Immature natural killer cell (primary cell): ENCODE measurements at regions not wholly inside any gene's neighbourhood (a gene's known extent, or its start where the extent isn't known, plus 50 kb on each side); places are given as distances from the start of the nearest gene placed in this dataset.

Experiments
- DNase-seq, 3 donors: peaks; one replicate each; pipeline ENCODE4 v3.0.0; 2022; ENCODE audit warnings: mixed read lengths in 1 of 3
- H3K27ac Mint-ChIP-seq, 6 donors: one replicate each; pipeline ENCODE4 v1.8.0; 2020; ENCODE audit warnings: mixed read lengths in 6 of 6, mild to moderate bottlenecking in 5 of 6, inconsistent platforms in 4 of 6, moderate library complexity in 3 of 6
- H3K27me3 Mint-ChIP-seq, 3 donors: one replicate each; pipeline ENCODE4 v1.8.0; 2020 to 2021; ENCODE audit warnings: low read depth in 3 of 3, mild to moderate bottlenecking in 3 of 3, mixed read lengths in 3 of 3, moderate library complexity in 3 of 3, inconsistent platforms in 1 of 3
- H3K36me3 Mint-ChIP-seq, 3 donors: one replicate each; pipeline ENCODE4 v1.8.0; 2020; ENCODE audit warnings: mixed read lengths in 3 of 3, inconsistent platforms in 2 of 3, mild to moderate bottlenecking in 2 of 3
- H3K4me1 Mint-ChIP-seq, 2 donors: one replicate each; pipeline ENCODE4 v1.8.0; 2020; ENCODE audit warnings: inconsistent platforms in 2 of 2, mild to moderate bottlenecking in 2 of 2, mixed read lengths in 2 of 2, moderate library complexity in 1 of 2
- H3K4me3 Mint-ChIP-seq, 5 donors: one replicate each; pipeline ENCODE4 v1.8.0; 2020; ENCODE audit warnings: mild to moderate bottlenecking in 5 of 5, mixed read lengths in 5 of 5, inconsistent platforms in 3 of 5, moderate library complexity in 3 of 5
- H3K9me3 Mint-ChIP-seq, 6 donors: one replicate each; pipeline ENCODE4 v1.8.0; 2020; ENCODE audit warnings: mild to moderate bottlenecking in 6 of 6, mixed read lengths in 6 of 6, inconsistent platforms in 4 of 6, moderate library complexity in 3 of 6

- Mint-ChIP-seq H3K27me3 (peaks cover 2 to 6% (median 4%) of the 10 kb centered on the region in 3 donors), H3K4me1 (no peaks in the 10 kb centered on the region), H3K36me3 (no peaks in the 10 kb centered on the region), H3K27ac (no peak overlapping the region), H3K9me3 (peaks cover 0 to 11% (median 1%) of the 10 kb centered on the region in 6 donors), H3K4me3 (no peak overlapping the region)
- no peak for DNase-seq
Measured at GRCh38 chr9:1210954-1211353, 160.8 kb downstream of the DMRT2 start.

DNA sequence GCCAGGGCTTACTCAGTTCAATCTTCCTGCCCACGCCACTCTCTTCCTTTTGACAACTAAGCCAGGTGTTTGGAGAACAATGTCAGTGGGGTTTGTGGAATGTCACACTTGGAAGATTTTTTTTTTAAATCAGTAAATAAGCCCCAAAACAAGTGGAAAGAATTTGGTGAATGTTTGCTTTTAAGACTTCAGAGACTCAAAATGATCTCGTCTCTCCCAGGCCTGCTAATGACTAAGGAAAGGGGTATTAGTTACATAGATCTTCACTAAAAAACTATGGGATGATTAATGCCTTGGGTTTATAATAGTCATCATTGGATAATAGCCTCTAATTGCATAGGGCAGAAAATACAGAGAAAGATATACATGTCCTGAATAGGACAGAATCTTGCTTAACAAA is 166.4 kb downstream of the DMRT2 start:
- H3K27ac Mint-ChIP-seq: no peak overlapping the region
- no peak overlapping the region for H3K4me3 Mint-ChIP-seq
- peaks cover 0 to 3% (median 2%) of the 10 kb centered on the region in 3 donors for H3K27me3 Mint-ChIP-seq
- no peaks in the 10 kb centered on the region for H3K4me1 Mint-ChIP-seq
- H3K9me3 Mint-ChIP-seq: peaks cover 0 to 3% (median 0%) of the 10 kb centered on the region in 6 donors
- H3K36me3 Mint-ChIP-seq: no peaks in the 10 kb centered on the region
- no peak for DNase-seq

GRCh38 chr9:1217076-1217475 is 166.9 kb downstream of the DMRT2 start:
- Mint-ChIP-seq H3K36me3 (no peaks in the 10 kb centered on the region), H3K27ac (no peak overlapping the region), H3K9me3 (peaks cover 0 to 5% (median 0%) of the 10 kb centered on the region in 6 donors), H3K27me3 (peaks cover 0 to 3% (median 2%) of the 10 kb centered on the region in 3 donors), H3K4me3 (no peak overlapping the region), H3K4me1 (no peaks in the 10 kb centered on the region)
- DNase-seq: no peak

GRCh38 chr9:1219284-1219683 is 169.1 kb downstream of the DMRT2 start:
- peaks cover 0 to 6% (median 0%) of the 10 kb centered on the region in 6 donors for H3K9me3 Mint-ChIP-seq
- H3K27ac Mint-ChIP-seq: no peak overlapping the region

DNA sequence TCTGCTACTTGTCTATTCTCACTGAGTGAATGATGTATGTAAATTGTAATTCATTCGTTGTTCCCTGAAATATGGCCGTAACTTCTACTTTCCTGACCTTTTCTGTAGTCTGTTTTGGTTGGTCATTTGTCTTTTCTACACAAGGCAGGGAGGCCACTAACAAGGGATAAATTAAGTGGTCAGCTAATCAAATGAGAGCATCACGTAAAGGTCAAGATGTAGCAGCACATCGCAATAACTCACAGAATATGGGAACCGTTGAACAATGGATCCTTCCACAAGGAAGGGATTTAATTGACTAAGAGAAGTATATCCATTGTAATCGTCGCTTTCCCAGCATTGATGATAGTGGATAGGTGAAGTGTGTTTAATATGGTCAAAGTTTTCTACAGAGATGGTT is 171.1 kb downstream of the DMRT2 start:
- H3K27me3 Mint-ChIP-seq: peaks cover 0 to 3% (median 0%) of the 10 kb centered on the region in 3 donors

More at GRCh38 chr9:1219284-1219683, 169.1 kb downstream of the DMRT2 start:
- no peaks in the 10 kb centered on the region for H3K4me1 Mint-ChIP-seq
- H3K4me3 Mint-ChIP-seq: no peak overlapping the region
- H3K27me3 Mint-ChIP-seq: peaks cover 0 to 3% (median 2%) of the 10 kb centered on the region in 3 donors
- H3K36me3 Mint-ChIP-seq: no peaks in the 10 kb centered on the region
- no peak for DNase-seq

GRCh38 chr9:1222511-1222910 is 172.4 kb downstream of the DMRT2 start:
- Mint-ChIP-seq H3K27ac (no peak overlapping the region), H3K36me3 (no peaks in the 10 kb centered on the region), H3K4me1 (no peaks in the 10 kb centered on the region), H3K4me3 (no peak overlapping the region), H3K9me3 (peaks cover 0 to 6% (median 0%) of the 10 kb centered on the region in 6 donors), H3K27me3 (peaks cover 0 to 3% (median 0%) of the 10 kb centered on the region in 3 donors)
- no peak for DNase-seq

More for the DNA sequence above, 171.1 kb downstream of the DMRT2 start:
- Mint-ChIP-seq H3K4me3 (no peak overlapping the region), H3K36me3 (no peaks in the 10 kb centered on the region), H3K4me1 (no peaks in the 10 kb centered on the region), H3K27ac (no peak overlapping the region), H3K9me3 (peaks cover 0 to 6% (median 0%) of the 10 kb centered on the region in 6 donors)
- no peak for DNase-seq

- Mint-ChIP-seq H3K36me3 (no peaks in the 10 kb centered on the region), H3K4me3 (no peak overlapping the region), H3K9me3 (no peaks in the 10 kb centered on the region), H3K27me3 (no peaks in the 10 kb centered on the region), H3K27ac (no peak overlapping the region), H3K4me1 (no peaks in the 10 kb centered on the region)
- no peak for DNase-seq
Measured at GRCh38 chr9:1231998-1232919, 182.1 kb downstream of the DMRT2 start.

DNA sequence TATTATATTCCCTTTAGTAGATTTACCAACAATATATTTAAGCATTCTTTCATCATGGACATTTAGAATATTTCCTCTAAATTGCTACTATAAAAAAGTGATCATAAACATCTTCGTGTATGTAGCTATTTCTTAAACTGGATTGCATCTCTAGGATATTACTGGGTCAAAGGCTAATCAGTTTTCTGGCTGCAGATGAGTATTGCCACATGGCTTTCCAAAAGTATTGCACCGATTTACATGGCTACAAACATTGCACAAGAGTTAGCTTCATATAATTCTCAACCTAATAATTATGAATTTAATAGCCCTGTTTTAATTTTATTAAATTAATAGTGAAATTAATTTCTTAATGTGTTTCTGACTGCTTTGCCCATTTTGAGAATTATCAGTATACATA is 183.4 kb downstream of the DMRT2 start:
- H3K36me3 Mint-ChIP-seq: no peaks in the 10 kb centered on the region
- no peak overlapping the region for H3K27ac Mint-ChIP-seq
- no peaks in the 10 kb centered on the region for H3K27me3 Mint-ChIP-seq
- DNase-seq: no peak
- H3K4me3 Mint-ChIP-seq: no peak overlapping the region
- H3K9me3 Mint-ChIP-seq: no peaks in the 10 kb centered on the region
- no peaks in the 10 kb centered on the region for H3K4me1 Mint-ChIP-seq

GRCh38 chr9:1235650-1236049 is 185.5 kb downstream of the DMRT2 start:
- no peak for DNase-seq
- Mint-ChIP-seq H3K27ac (no peak overlapping the region), H3K4me1 (no peaks in the 10 kb centered on the region), H3K4me3 (no peak overlapping the region), H3K36me3 (no peaks in the 10 kb centered on the region), H3K27me3 (peaks cover 0 to 4% (median 0%) of the 10 kb centered on the region in 3 donors), H3K9me3 (peaks cover 0 to 2% (median 0%) of the 10 kb centered on the region in 6 donors)

GRCh38 chr9:1236061-1236460 is 185.9 kb downstream of the DMRT2 start:
- no peak for DNase-seq

GRCh38 chr9:1238407-1238806 is 188.2 kb downstream of the DMRT2 start:
- H3K36me3 Mint-ChIP-seq: no peaks in the 10 kb centered on the region
- peaks cover 0 to 2% (median 0%) of the 10 kb centered on the region in 6 donors for H3K9me3 Mint-ChIP-seq
- no peaks in the 10 kb centered on the region for H3K4me1 Mint-ChIP-seq
- peaks cover 1 to 8% (median 4%) of the 10 kb centered on the region in 3 donors for H3K27me3 Mint-ChIP-seq
- no peak for DNase-seq
- H3K4me3 Mint-ChIP-seq: no peak overlapping the region
- H3K27ac Mint-ChIP-seq: no peak overlapping the region

More at GRCh38 chr9:1236061-1236460, 185.9 kb downstream of the DMRT2 start:
- H3K27ac Mint-ChIP-seq: no peak overlapping the region
- H3K27me3 Mint-ChIP-seq: peaks cover 0 to 4% (median 4%) of the 10 kb centered on the region in 3 donors
- H3K4me3 Mint-ChIP-seq: no peak overlapping the region
- no peaks in the 10 kb centered on the region for H3K4me1 Mint-ChIP-seq
- peaks cover 0 to 2% (median 0%) of the 10 kb centered on the region in 6 donors for H3K9me3 Mint-ChIP-seq
- no peaks in the 10 kb centered on the region for H3K36me3 Mint-ChIP-seq

GRCh38 chr9:1248743-1249142 is 198.6 kb downstream of the DMRT2 start:
- DNase-seq: no peak
- no peaks in the 10 kb centered on the region for H3K9me3 Mint-ChIP-seq
- no peak overlapping the region for H3K4me3 Mint-ChIP-seq
- no peaks in the 10 kb centered on the region for H3K36me3 Mint-ChIP-seq
- H3K4me1 Mint-ChIP-seq: no peaks in the 10 kb centered on the region
- no peak overlapping the region for H3K27ac Mint-ChIP-seq
- peaks cover 0 to 2% (median 0%) of the 10 kb centered on the region in 3 donors for H3K27me3 Mint-ChIP-seq

GRCh38 chr9:1253064-1253979 is 203.2 kb downstream of the DMRT2 start:
- H3K27me3 Mint-ChIP-seq: peaks cover 0 to 3% (median 2%) of the 10 kb centered on the region in 3 donors
- no peak for DNase-seq

More at GRCh38 chr9:1253064-1253979, 203.2 kb downstream of the DMRT2 start:
- H3K27ac Mint-ChIP-seq: no peak overlapping the region
- no peak overlapping the region for H3K4me3 Mint-ChIP-seq
- peaks cover 0 to 3% (median 0%) of the 10 kb centered on the region in 6 donors for H3K9me3 Mint-ChIP-seq
- H3K4me1 Mint-ChIP-seq: no peaks in the 10 kb centered on the region
- H3K36me3 Mint-ChIP-seq: no peaks in the 10 kb centered on the region
